H1 (cell line): ENCODE measurements at regions not wholly inside any gene's neighbourhood (a gene's known extent, or its start where the extent isn't known, plus 50 kb on each side); places are given as distances from the start of the nearest gene placed in this dataset.

Experiments used
- ATF3 ChIP-seq: IDR thresholded peaks from 2 replicates; pipeline ENCODE4 v1.6.1; 2011; ENCODE audit warnings: low read depth, mild to moderate bottlenecking, low read length; ENCODE audit not compliant: insufficient read depth
- CBX8 ChIP-seq: fragments of 300-800, 300-1000 bp; sonication (generic); IDR thresholded peaks from 2 replicates; pipeline ENCODE4 v1.7.1; 2016; ENCODE audit warnings: low read depth, low read length, borderline replicate concordance
- CTBP2 ChIP-seq: IDR thresholded peaks from 2 replicates; pipeline ENCODE4 v1.7.0; 2011; ENCODE audit warnings: borderline replicate concordance, mild to moderate bottlenecking, moderate library complexity, mixed read lengths, low read length; ENCODE audit not compliant: insufficient read depth, insufficient read length
- FOSL1 ChIP-seq: IDR thresholded peaks from 2 replicates; pipeline ENCODE4 v1.6.1; 2011; ENCODE audit warnings: mild to moderate bottlenecking, low read depth, low read length, moderate library complexity; ENCODE audit not compliant: insufficient read depth
- SAP30 ChIP-seq: fragments of 300-600 bp; sonication (generic); IDR thresholded peaks from 2 replicates; pipeline ENCODE4 v1.7.1; 2012; ENCODE audit warnings: low read length, moderate library complexity, mild to moderate bottlenecking, inconsistent platforms; ENCODE audit not compliant: insufficient read depth, insufficient replicate concordance
- TEAD4 ChIP-seq: IDR thresholded peaks from 2 replicates; pipeline ENCODE4 v1.6.1; 2012; ENCODE audit warnings: low read depth, low read length, inconsistent platforms, mixed read lengths

GRCh38 chr3:159583662-159584061 lies 405.0 kb upstream of the IL12A start (continued):
- TF ChIP-seq FOSL1 (no peak), TEAD4 (no peak), CBX8 (no peak), SAP30 (no peak), ATF3 (no peak), CTBP2 (no peak)
